ENCODE measurements at regions not wholly inside any gene's neighbourhood (a gene's known extent, or its start where the extent isn't known, plus 50 kb on each side); places are given as distances from the start of the nearest gene placed in this dataset.

DNA sequence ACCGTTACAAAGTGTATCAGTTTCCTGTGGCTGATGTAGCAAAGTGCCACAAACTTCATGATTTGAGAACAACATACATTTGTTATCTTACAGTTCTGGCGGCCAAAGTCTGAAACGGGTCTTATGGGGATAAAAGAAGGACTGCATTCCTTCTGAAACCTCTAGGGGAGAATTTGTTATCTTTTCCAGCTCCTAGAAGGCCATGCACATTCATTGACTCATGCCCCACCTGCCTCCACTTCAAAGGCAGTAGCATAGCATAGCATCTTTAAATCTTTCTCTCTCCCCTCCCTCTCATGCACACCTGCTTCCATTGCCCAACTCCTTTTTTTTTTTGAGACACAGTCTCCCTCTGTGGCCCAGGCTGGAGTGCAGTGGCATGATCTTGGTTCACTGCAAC is 190.7 kb upstream of the DYNLRB2 start:
- TF ChIP-seq, protein P1, sequence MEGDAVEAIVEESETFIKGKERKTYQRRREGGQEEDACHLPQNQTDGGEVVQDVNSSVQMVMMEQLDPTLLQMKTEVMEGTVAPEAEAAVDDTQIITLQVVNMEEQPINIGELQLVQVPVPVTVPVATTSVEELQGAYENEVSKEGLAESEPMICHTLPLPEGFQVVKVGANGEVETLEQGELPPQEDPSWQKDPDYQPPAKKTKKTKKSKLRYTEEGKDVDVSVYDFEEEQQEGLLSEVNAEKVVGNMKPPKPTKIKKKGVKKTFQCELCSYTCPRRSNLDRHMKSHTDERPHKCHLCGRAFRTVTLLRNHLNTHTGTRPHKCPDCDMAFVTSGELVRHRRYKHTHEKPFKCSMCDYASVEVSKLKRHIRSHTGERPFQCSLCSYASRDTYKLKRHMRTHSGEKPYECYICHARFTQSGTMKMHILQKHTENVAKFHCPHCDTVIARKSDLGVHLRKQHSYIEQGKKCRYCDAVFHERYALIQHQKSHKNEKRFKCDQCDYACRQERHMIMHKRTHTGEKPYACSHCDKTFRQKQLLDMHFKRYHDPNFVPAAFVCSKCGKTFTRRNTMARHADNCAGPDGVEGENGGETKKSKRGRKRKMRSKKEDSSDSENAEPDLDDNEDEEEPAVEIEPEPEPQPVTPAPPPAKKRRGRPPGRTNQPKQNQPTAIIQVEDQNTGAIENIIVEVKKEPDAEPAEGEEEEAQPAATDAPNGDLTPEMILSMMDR (IDR thresholded peaks at IDR 0.05), result no peak
- TF ChIP-seq POLR2A (IDR thresholded peaks at IDR 0.05), result no peak

Data from right lobe of liver (tissue), 4 donors.